Mesothelial cell of epicardium (in vitro differentiated cells): ENCODE measurements at regions not wholly inside any gene's neighbourhood (a gene's known extent, or its start where the extent isn't known, plus 50 kb on each side); places are given as distances from the start of the nearest gene placed in this dataset.

Experiments
- DNase-seq, 2 experiments: peaks; one replicate each; pipeline ENCODE4 v3.0.0; 2021; ENCODE audit warnings: low spot score in 2 of 2; ENCODE audit not compliant: unreplicated experiment in 2 of 2
- H3K27ac Mint-ChIP-seq: 2 replicates; pipeline ENCODE4 v1.8.0; 2021; ENCODE audit warnings: mixed read lengths
- H3K27me3 Mint-ChIP-seq: 2 replicates; pipeline ENCODE4 v1.8.0; 2021; ENCODE audit warnings: low read depth, mixed read lengths
- H3K36me3 Mint-ChIP-seq: 2 replicates; pipeline ENCODE4 v1.8.0; 2021; ENCODE audit warnings: mixed read lengths
- H3K4me1 Mint-ChIP-seq: 2 replicates; pipeline ENCODE4 v1.8.0; 2021; ENCODE audit warnings: mixed read lengths
- H3K4me3 Mint-ChIP-seq: 2 replicates; pipeline ENCODE4 v1.8.0; 2021; ENCODE audit warnings: mild to moderate bottlenecking, moderate library complexity, mixed read lengths
- H3K9me3 Mint-ChIP-seq: 2 replicates; pipeline ENCODE4 v1.8.0; 2021; ENCODE audit warnings: mixed read lengths
- TF ChIP-seq, protein P1 (sequence below): fragments of 200-600 bp; sonication (generic); IDR thresholded peaks from one replicate; pipeline ENCODE4 v1.5.0; 2021; ENCODE audit warnings: antibody characterized with exemption; ENCODE audit not compliant: unreplicated experiment

DNA sequence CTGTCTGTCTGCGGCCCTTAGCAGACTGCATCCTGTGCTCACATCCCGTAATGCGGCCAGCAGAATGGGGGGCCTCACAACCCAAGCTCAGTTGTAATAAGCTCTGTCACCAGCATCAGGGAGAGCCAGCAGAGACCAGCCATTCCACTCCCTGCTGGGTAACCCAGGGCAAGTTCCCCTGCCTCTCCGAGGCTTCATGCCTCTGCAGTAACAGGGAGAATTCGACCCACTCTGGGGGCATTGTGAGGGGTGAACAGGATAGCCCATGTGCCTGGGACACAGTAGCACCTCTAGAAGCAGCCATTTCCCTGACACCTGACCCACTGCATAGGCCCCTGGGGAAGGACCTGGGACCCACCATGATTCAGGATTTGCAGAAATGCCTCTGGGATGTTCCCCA lies 461.2 kb downstream of the MATN1 start:
- Mint-ChIP-seq H3K27ac (no peak overlapping the region), H3K27me3 (peaks cover 31% of the 10 kb centered on the region)
- DNase-seq = no peak

DNA sequence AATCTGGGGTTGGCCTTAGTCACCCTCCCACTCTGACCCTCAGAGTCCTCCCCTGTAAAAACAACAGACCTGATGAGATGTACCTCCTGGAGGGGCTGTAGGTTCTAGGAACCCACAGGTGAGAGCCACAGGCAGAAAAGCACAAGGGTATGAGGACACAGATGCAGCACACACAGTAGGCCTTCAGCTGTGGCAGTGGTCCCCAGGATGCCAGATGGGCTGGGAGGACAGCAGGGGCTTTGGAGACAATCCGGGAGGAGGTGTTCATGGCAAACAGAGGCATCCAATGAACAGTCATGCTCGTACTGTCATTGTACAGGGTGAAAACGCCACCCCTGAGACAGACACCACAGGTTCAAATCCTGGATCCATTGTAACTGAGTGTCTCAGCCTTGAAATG lies 463.1 kb downstream of the MATN1 start:
- TF ChIP-seq, protein P1, sequence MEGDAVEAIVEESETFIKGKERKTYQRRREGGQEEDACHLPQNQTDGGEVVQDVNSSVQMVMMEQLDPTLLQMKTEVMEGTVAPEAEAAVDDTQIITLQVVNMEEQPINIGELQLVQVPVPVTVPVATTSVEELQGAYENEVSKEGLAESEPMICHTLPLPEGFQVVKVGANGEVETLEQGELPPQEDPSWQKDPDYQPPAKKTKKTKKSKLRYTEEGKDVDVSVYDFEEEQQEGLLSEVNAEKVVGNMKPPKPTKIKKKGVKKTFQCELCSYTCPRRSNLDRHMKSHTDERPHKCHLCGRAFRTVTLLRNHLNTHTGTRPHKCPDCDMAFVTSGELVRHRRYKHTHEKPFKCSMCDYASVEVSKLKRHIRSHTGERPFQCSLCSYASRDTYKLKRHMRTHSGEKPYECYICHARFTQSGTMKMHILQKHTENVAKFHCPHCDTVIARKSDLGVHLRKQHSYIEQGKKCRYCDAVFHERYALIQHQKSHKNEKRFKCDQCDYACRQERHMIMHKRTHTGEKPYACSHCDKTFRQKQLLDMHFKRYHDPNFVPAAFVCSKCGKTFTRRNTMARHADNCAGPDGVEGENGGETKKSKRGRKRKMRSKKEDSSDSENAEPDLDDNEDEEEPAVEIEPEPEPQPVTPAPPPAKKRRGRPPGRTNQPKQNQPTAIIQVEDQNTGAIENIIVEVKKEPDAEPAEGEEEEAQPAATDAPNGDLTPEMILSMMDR = no peak
- DNase-seq = no peak
- H3K27ac Mint-ChIP-seq = no peak overlapping the region
- peaks cover 4% of the 10 kb centered on the region for H3K4me1 Mint-ChIP-seq
- no peaks in the 10 kb centered on the region for H3K36me3 Mint-ChIP-seq
- no peak overlapping the region for H3K4me3 Mint-ChIP-seq
- H3K9me3 Mint-ChIP-seq = peaks cover 5% of the 10 kb centered on the region
- peaks cover 44% of the 10 kb centered on the region for H3K27me3 Mint-ChIP-seq

More for the DNA sequence above, 461.2 kb downstream of the MATN1 start:
- TF ChIP-seq, protein P1 = no peak
- no peaks in the 10 kb centered on the region for H3K36me3 Mint-ChIP-seq
- peaks cover 4% of the 10 kb centered on the region for H3K4me1 Mint-ChIP-seq
- peaks cover 5% of the 10 kb centered on the region for H3K9me3 Mint-ChIP-seq
- H3K4me3 Mint-ChIP-seq = no peak overlapping the region

DNA sequence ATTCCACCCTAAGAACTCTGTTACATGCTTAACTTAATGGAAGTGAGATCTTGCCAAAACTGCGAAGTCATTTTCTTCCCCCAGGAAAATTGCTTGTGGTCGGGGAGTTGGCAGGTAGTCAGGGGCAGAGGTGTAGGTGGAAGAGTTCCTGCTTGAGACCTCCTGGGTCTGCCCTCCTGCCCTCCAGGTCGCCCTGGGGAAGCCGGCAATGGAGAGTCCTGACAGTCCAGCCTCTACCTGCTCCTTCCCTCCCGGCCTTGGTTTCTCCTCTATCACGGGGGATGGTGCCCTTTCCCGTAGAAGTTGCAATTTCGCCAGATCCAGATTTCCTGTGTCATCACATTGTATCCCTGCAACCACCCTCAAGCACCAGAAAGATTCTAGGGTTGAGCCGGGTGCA lies 463.8 kb downstream of the MATN1 start:
- Mint-ChIP-seq H3K4me1 (peaks cover 4% of the 10 kb centered on the region), H3K36me3 (no peaks in the 10 kb centered on the region), H3K9me3 (peaks cover 5% of the 10 kb centered on the region), H3K27me3 (peaks cover 51% of the 10 kb centered on the region), H3K4me3 (no peak overlapping the region), H3K27ac (no peak overlapping the region)
- DNase-seq = no peak
- TF ChIP-seq, protein P1 = no peak

DNA sequence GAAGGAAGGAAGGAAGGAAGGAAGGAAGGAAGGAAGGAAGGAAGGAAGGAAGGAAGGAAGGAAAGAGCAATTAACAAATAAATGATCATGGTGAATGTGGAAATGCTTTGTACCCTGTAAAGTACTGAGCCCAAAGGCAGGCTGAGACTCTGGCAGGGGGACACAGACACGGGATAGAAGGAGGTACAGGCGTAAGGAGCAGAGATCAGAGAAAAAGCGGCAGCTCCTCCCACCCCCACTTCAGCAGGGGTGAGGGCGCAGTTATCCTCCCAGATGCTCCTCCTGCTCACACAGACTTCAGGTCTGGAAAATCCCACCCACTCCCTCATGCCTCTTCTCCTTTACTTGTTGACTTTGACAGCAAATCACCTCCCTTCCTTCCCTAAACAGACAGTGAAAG lies 464.5 kb downstream of the MATN1 start:
- H3K27me3 Mint-ChIP-seq = peaks cover 56% of the 10 kb centered on the region
- peaks cover 4% of the 10 kb centered on the region for H3K4me1 Mint-ChIP-seq
- no peak overlapping the region for H3K27ac Mint-ChIP-seq
- TF ChIP-seq, protein P1 = no peak
- peaks cover 5% of the 10 kb centered on the region for H3K9me3 Mint-ChIP-seq
- H3K36me3 Mint-ChIP-seq = no peaks in the 10 kb centered on the region
- H3K4me3 Mint-ChIP-seq = no peak overlapping the region
- no peak for DNase-seq

DNA sequence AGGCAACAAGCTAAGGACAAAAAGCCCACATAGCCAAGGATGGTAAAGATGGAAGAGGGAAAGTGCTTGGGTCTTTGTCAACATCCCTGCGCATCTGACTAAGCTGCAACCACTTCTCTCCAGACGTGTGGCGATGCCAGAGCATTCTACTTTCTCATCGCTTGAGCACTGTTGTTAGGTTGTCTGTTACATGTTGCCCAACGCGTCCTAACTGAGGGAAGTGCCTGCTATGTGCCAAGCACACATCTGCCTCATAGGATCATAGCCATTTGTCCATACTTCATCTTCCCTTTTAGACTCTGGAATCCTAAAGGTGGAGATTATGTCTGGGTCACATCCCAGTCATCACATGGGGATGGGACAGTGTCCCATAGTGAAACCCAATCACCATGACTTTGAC lies 464.9 kb downstream of the MATN1 start:
- TF ChIP-seq, protein P1 = no peak
- peaks cover 59% of the 10 kb centered on the region for H3K27me3 Mint-ChIP-seq
- peaks cover 5% of the 10 kb centered on the region for H3K9me3 Mint-ChIP-seq
- no peak overlapping the region for H3K27ac Mint-ChIP-seq
- H3K36me3 Mint-ChIP-seq = no peaks in the 10 kb centered on the region
- DNase-seq = no peak
- no peak overlapping the region for H3K4me3 Mint-ChIP-seq
- H3K4me1 Mint-ChIP-seq = peaks cover 4% of the 10 kb centered on the region
